HG03280 (cell line): ENCODE measurements at regions not wholly inside any gene's neighbourhood (a gene's known extent, or its start where the extent isn't known, plus 50 kb on each side); places are given as distances from the start of the nearest gene placed in this dataset.
A peak's percentile ranks its signal among the peaks of the same experiment; 100 is the strongest.

ENCODE experiments used
- ATAC-seq: cut with Tn5 transposase; IDR thresholded peaks from one replicate; pipeline ENCODE4 v1.9.1; 2021; ENCODE audit warnings: mild to moderate bottlenecking, moderate library complexity; ENCODE audit not compliant: unreplicated experiment

DNA sequence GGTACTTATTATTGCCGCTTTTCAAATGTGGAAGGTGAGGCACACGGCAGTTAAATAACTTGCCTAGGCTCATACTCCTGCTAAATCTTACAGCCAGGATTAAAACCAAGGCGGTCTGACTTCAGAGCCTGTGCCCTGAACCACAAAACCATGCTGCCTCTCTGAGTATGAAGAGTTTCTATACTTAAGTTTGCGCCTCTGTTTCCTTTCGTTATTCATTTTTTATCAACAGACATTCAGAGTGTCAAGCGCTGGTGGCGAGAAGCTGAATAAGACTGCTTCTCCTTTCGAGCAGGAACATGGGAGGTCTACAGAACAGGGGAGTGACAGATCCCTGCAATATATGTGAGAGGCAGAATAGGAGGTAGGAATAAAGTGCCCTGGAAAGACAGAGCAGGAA is 96.0 kb upstream of the DUSP10 start:
- no peak for ATAC-seq

GRCh38 chr1:221834698-221835513 is 93.0 kb upstream of the DUSP10 start:
- no peak for ATAC-seq

GRCh38 chr1:221832617-221833016 is 90.7 kb upstream of the DUSP10 start:
- no peak for ATAC-seq

DNA sequence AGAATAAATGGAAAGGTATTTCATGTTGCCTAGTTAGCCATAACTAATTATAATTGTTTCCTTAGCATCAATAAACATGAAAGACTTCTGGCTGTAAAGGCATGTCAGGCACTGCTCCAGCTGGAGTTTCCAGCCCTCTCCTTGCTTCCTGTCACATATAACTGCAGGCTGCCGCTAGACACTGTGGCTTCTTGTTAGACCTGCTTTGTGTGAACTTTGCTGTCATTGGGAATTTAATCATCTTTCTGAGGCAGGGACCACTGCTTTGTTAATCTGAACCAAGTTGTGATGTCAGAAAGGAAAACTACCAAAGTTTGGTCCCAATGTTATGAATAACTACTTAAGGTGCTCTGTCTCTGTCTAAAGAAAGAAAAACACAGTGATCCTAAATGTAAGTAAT is 90.3 kb upstream of the DUSP10 start:
- ATAC-seq: no peak

- no peak for ATAC-seq
Observed at GRCh38 chr1:221829327-221830015, 87.6 kb upstream of the DUSP10 start.

- no peak for ATAC-seq
Observed at GRCh38 chr1:221827307-221827642, 85.4 kb upstream of the DUSP10 start.

DNA sequence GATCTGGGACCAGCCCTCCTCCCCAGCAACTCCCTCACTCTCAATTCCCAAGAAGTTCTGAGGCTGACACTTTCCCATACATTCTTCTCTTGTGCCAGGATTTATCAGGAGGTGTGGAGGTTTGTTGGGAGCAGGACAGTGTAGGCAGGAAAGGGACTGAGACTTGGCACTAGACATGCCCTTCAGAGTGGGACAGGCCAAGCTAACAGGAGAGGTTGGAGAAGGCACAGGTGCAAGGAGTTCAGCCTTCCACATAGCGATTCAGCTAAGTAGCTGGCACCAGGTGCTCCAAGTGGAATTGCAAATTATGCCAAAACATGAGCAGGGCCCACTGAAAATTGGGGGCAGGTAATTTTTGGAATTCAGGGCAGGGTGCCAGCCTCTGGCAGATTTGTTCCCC is 83.0 kb upstream of the DUSP10 start:
- no peak for ATAC-seq

GRCh38 chr1:221824025-221824424 is 82.1 kb upstream of the DUSP10 start:
- ATAC-seq: no peak

DNA sequence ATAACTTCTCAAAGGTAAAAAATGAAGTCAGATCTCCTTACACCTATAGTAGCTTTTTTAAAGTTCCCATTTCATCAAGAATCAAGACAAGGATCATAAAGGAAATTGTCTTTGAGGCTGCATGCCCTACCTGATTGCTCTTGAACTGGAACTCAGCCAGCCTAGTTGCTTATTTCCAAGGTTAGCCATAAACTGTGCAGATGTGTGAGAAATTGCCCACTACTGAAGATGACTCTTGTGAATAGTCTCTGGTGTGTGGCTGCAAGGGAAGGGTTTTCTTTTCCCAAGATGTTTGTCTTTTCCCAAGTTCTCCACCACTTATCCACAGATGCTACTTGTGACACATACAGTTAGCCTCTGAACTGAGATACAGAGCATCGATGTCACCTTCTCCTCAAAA is 81.7 kb upstream of the DUSP10 start:
- ATAC-seq: no peak

DNA sequence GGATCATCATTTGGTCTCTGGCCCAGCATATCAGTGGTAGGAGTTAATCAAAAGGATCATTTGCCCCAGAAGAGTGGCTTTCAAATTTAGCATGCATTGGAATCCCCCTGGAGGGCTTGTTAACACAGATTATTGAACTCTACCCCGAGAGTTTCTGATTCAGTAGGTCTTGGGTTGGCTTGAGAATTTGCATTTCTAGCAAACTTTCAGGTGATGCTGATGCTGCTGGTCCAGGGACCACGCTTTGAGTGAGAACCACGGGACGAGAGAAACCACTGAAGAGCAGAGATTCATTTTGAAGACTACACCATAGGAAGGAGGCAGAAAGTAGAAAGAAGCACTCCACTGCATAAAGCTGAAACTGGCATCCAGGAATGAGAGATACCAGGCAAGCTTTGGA is 81.3 kb upstream of the DUSP10 start:
- peak; percentile 57 for ATAC-seq

- no peak for ATAC-seq
Observed at GRCh38 chr1:221822591-221822990, 80.7 kb upstream of the DUSP10 start.

- ATAC-seq: no peak
Observed at GRCh38 chr1:221816899-221817298, 75.0 kb upstream of the DUSP10 start.

- no peak for ATAC-seq
Observed at GRCh38 chr1:221815660-221816059, 73.8 kb upstream of the DUSP10 start.

- no peak for ATAC-seq
Observed at GRCh38 chr1:221813887-221814286, 72.0 kb upstream of the DUSP10 start.

DNA sequence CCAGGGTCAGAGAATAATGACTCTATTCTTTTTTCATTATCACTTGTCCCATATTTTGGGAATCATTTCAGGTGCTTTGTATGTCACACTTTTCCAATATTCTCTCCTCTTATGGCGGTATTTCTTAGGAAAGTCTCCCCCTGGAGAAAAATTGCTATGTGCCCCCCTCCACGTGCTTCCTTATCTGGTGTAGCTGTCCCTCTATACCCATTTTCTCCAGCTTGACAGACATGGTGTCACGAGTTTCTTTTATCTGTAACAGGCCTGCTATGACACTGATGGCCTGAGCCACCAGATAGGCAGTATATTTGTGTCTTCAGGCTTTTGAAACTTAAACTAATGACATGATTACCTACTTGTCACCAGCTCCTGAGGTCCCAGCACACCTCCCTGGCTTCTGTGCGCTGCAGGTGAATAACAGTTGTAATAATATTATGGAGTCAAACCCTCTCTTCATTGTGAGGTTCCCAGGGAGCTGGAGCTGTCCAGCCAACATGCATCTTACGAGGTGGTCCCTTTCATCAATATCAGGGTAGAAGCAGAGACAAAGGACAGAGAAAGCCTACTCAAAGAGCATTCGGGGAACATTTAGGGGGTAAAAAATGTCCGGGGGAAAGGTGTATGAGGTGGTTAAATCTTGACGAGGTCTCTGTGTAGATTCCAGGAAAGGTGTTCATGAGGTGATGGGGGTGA is 71.2 kb upstream of the DUSP10 start:
- ATAC-seq: no peak

- no peak for ATAC-seq
Observed at GRCh38 chr1:221812088-221812752, 70.3 kb upstream of the DUSP10 start.

GRCh38 chr1:221810406-221810805 is 68.5 kb upstream of the DUSP10 start:
- ATAC-seq: no peak

DNA sequence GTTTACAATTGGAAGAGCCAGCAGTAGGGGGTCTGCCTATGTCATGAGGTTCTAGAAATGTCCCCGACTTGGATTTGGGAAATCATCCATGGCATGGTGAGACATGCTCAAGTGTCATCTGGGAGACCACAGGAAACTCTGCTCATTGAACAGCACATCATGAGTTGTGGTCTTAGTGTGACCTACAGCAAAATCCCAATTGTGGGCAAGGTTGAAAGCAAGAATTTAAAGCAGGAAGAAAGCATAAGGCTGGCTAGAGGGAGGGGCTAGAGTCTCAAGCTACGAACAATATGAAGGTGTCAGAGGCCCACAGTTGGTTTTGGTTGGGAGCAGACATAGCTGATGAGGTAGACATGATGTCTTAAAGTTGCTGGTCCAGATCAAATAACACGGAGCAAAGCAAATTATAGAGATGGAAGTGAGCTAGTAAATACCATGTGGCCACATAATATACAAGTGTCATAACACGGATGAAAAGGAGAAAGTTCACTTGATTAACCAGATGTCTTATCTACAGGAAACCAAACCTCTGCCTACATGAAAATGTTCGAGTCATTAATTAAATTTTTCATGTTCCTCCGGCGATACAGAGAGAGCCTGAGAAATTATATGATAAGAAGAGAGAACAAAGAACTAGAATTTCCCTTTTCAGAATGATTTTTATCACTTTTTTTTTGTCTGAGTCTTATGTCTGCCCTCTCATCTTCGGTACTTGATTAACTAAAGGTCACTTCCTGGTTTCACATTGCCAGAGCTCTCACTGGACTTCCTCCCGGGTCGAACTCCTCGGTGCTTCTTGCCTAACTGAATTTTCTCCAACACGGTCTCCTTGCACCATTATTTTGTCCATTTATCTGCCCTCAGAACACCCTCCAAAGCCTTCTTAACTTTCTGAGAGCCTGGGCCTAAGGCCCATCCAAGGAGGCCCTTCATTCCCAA is 67.5 kb upstream of the DUSP10 start:
- ATAC-seq: no peak

DNA sequence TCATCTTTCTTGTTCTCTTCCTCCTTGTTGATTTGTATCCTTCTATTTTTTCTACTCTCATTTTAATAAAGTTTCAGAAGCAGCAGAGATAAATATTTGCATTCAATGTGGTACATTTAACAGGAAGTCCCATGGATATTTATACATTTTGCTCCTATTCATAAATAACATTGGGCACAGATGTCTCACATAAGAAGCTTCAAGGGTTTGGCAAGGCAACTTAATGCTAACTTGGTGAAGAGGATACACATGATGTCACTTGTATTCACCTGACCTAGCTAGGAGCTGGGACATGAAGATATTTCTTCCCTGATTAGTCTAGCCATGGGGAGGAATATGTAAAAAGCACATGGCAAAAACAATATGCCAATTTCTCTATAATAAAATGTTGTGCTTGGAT is 65.1 kb upstream of the DUSP10 start:
- ATAC-seq: no peak

DNA sequence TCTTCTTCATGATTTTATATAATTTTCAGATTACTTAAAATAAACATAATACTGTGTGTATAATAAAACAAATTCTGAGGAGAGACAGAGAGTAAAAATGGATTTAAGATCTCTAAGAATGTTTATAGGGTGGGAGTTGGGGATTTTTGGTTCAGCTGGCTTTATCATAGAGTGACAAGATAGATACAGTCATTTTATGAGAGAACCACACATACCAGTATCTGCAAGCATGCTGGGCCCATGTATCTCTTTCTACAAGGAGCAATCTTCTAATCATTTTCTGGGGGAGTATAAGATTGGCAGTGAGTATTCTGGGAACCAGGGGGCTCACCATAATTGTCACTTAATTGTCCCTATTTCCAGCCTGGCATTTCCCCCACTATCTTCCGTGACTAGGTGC is 64.3 kb upstream of the DUSP10 start:
- ATAC-seq: no peak
